Breast epithelium (tissue), 3 donors: ENCODE measurements at regions not wholly inside any gene's neighbourhood (a gene's known extent, or its start where the extent isn't known, plus 50 kb on each side); places are given as distances from the start of the nearest gene placed in this dataset.

Source experiments
- CTCF ChIP-seq, 3 donors: fragments of 450-650 bp; IDR thresholded peaks; one replicate each; pipeline ENCODE4 v1.5.1; 2016 to 2017; ENCODE audit warnings: antibody characterized with exemption in 3 of 3, mild to moderate bottlenecking in 3 of 3, moderate library complexity in 3 of 3
- POLR2A ChIP-seq: fragments of 450-650 bp; IDR thresholded peaks from one replicate; pipeline ENCODE4 v1.6.1; 2016; ENCODE audit warnings: antibody characterized with exemption, mild to moderate bottlenecking, moderate library complexity
- POLR2AphosphoS5 ChIP-seq, 3 donors: sonication (generic); formaldehyde crosslinking; IDR thresholded peaks; one replicate each; pipeline ENCODE4 v1.6.1; 2017; ENCODE audit warnings: antibody characterized with exemption in 3 of 3

GRCh38 chr2:12661489-12661888, 55.2 kb upstream of the TRIB2 start:
- TF ChIP-seq CTCF (IDR thresholded peaks at IDR 0.05): no peak
- TF ChIP-seq POLR2A: no peak
- no peak for TF ChIP-seq POLR2AphosphoS5 (IDR thresholded peaks at IDR 0.05)
